HCT116 (cell line): ENCODE measurements at regions not wholly inside any gene's neighbourhood (a gene's known extent, or its start where the extent isn't known, plus 50 kb on each side); places are given as distances from the start of the nearest gene placed in this dataset.

Source experiments
- EZH2 ChIP-seq: fragments of 200-600 bp; sonication (generic); IDR thresholded peaks from 2 replicates; pipeline ENCODE4 v1.6.1; 2017; ENCODE audit warnings: antibody characterized with exemption, mixed run types
- POLR2A ChIP-seq: IDR thresholded peaks from 2 replicates; pipeline ENCODE4 v1.7.0; 2011; ENCODE audit warnings: borderline replicate concordance; ENCODE audit not compliant: insufficient read depth, insufficient read length; ENCODE audit errors: extremely low read depth
- YY1 ChIP-seq: IDR thresholded peaks from 2 replicates; pipeline ENCODE4 v1.6.1; 2011; ENCODE audit warnings: low read length, low read depth, moderate library complexity, mild to moderate bottlenecking; ENCODE audit not compliant: insufficient replicate concordance; ENCODE audit errors: extremely low read depth
- TF ChIP-seq, protein P1 (sequence below), 3 experiments: fragments of 200-600 bp in 1 of 3; sonication (generic) in 1 of 3; IDR thresholded peaks in 2 of 3; conservative IDR thresholded peaks in 1 of 3; 2 replicates each; pipeline ENCODE4 v1.5.1; 2012 to 2017; ENCODE audit warnings: low read depth in 2 of 3, low read length in 2 of 3, antibody characterized with exemption in 1 of 3, borderline replicate concordance in 1 of 3, control low read depth in 1 of 3, mild to moderate bottlenecking in 1 of 3, mixed read lengths in 1 of 3, mixed run types in 1 of 3, moderate library complexity in 1 of 3; ENCODE audit not compliant: insufficient read depth in 1 of 3

DNA sequence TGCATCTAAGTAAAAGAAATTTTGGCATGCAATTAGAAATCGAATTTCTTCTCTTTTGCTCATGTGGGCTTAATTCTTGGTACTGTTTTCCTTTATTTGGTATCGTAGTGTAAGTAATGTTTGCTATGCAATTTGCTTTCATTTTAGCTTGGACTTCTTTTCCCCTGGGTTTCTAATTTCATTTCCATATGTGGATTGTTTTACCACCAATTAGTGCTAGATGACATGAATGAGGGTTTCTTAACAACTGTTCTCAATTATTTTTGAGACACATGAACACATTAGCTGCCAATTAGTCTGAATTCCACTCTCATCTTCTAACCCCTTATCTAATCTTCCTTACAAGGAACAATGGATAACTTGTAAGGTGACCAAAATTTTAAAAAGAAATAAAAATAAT is 1047.2 kb upstream of the PIK3C3 start:
- TF ChIP-seq YY1 (no peak), POLR2A (no peak), EZH2 (no peak)
- TF ChIP-seq, protein P1, sequence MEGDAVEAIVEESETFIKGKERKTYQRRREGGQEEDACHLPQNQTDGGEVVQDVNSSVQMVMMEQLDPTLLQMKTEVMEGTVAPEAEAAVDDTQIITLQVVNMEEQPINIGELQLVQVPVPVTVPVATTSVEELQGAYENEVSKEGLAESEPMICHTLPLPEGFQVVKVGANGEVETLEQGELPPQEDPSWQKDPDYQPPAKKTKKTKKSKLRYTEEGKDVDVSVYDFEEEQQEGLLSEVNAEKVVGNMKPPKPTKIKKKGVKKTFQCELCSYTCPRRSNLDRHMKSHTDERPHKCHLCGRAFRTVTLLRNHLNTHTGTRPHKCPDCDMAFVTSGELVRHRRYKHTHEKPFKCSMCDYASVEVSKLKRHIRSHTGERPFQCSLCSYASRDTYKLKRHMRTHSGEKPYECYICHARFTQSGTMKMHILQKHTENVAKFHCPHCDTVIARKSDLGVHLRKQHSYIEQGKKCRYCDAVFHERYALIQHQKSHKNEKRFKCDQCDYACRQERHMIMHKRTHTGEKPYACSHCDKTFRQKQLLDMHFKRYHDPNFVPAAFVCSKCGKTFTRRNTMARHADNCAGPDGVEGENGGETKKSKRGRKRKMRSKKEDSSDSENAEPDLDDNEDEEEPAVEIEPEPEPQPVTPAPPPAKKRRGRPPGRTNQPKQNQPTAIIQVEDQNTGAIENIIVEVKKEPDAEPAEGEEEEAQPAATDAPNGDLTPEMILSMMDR (IDR thresholded peaks at IDR 0.05 in 2 of 3, conservative IDR thresholded peaks at IDR 0.05 in 1 of 3; ENCODE audit: borderline replicate concordance in 1 of 3, insufficient read depth in 1 of 3, low read depth in 2 of 3, low read length in 2 of 3) = no peak
